ENCODE measurements at regions not wholly inside any gene's neighbourhood (a gene's known extent, or its start where the extent isn't known, plus 50 kb on each side); places are given as distances from the start of the nearest gene placed in this dataset.

DNA sequence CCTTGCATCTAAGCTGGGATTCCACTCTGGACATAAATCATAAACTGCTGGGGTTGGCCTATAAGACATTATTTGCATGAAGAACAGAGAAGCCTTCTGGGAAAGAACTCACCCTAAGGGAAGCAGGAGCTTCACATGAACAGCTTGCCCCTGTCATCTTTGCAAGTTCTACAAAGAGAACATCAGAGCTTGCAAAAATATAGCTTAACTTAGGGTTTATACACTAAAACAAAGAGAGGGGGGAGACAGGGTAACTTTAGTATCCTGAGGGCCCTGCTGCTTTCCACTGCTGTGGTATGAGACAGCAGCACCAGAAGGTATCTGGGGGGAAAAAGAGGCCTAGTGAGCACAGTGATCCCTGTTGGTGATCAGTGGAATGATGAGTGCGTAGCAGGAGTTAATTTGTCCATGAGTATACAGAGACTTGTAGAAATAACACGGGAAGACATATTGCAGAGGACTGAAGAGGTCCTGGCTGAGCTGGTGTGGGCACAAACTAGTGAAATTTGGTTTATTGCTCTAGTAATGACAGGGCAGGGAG, 116.1 kb upstream of the TSC22D1 start:
- H4K5ac ChIP-seq (ENCODE audit: insufficient read length, low read depth, low read length) = no peak overlapping the region
- no peak overlapping the region for H3K56ac ChIP-seq (replicated peaks; ENCODE audit: insufficient read length, low read depth, low read length)
- no peak overlapping the region for H3K18ac ChIP-seq (ENCODE audit: extremely low read depth, low read length)
- H3K79me2 ChIP-seq (ENCODE audit: control insufficient read depth in 1 of 2, insufficient read depth in 2 of 2, low read length in 2 of 2) = no peaks in the 10 kb centered on the region
- H3K4me2 ChIP-seq (ENCODE audit: insufficient read depth in 1 of 2, low read depth in 2 of 2, low read length in 2 of 2) = no peak overlapping the region
- ChIA-PET CTCF (ENCODE audit: partially characterized antibody) (interaction anchor here (0.8 to 1.4 kb wide), 3 partner anchors 10 to 126 kb away, joined by 3 to 4 read pairs (median 3); no protein-coding TSS in a partner anchor), POLR2A (ENCODE audit: partially characterized antibody) (interaction anchor here (1.0 kb wide), 3 partner anchors 32 to 183 kb away, joined by 3 to 5 read pairs (median 3); no protein-coding TSS in a partner anchor)
- no peak overlapping the region for H2BK5ac ChIP-seq (ENCODE audit: low read depth, low read length)
- no peaks in the 10 kb centered on the region for H4K20me1 ChIP-seq (replicated peaks in 1 of 2; ENCODE audit: control insufficient read depth in 1 of 2, insufficient read depth in 2 of 2, low read length in 2 of 2)
- H3K4ac ChIP-seq (replicated peaks; ENCODE audit: insufficient read length, low read depth, low read length) = no peak overlapping the region
- no peak overlapping the region for H2BK15ac ChIP-seq (ENCODE audit: low read length)
- H3K27ac ChIP-seq (ENCODE audit: low read depth, low read length) = no peak overlapping the region
- no peak overlapping the region for H3K14ac ChIP-seq (ENCODE audit: insufficient read length)
- DNase-seq (ENCODE audit: low read depth in 1 of 2, low spot score in 2 of 2) = no peak
- H3K23ac ChIP-seq (ENCODE audit: insufficient read length) = no peak overlapping the region
- no peak overlapping the region for H2AK5ac ChIP-seq (ENCODE audit: low read depth, low read length)
- H4K91ac ChIP-seq (replicated peaks; ENCODE audit: insufficient read length, low read length) = no peak overlapping the region
- H2BK20ac ChIP-seq (ENCODE audit: low read length) = no peak overlapping the region
- H2BK12ac ChIP-seq (ENCODE audit: low read depth, low read length) = no peak overlapping the region
- no peaks in the 10 kb centered on the region for H3K36me3 ChIP-seq (ENCODE audit: control insufficient read depth in 2 of 4, insufficient read depth in 4 of 4, low read length in 3 of 4)
- H3K4me3 ChIP-seq (ENCODE audit: extremely low read depth in 1 of 4, insufficient read depth in 2 of 4, low read depth in 3 of 4, low read length in 4 of 4) = no peak overlapping the region
- H2AFZ ChIP-seq (ENCODE audit: low read length) = no peak overlapping the region
- no peaks in the 10 kb centered on the region for H3K9me3 ChIP-seq (ENCODE audit: insufficient read depth in 2 of 2, low read depth in 1 of 2, low read length in 1 of 2)
- 83% methylated on average over 2 of the region's 2 CpGs; no CpG with 5 or more reads in 1 of the 2 experiments for WGBS, 2 experiments (ENCODE audit: extremely low coverage in 1 of 2, insufficient coverage in 1 of 2, insufficient read length in 1 of 2, insufficient replicate concordance in 2 of 2, low coverage in 1 of 2, low lambda C conversion rate in 2 of 2, missing lambda C conversion rate in 1 of 2)
- H3K23me2 ChIP-seq (ENCODE audit: low read depth, low read length) = 0 out of 2 replicates have a peak, but pooled peaks cover 3% of the 10 kb centered on the region
- TF ChIP-seq RAD21 (IDR thresholded peaks at IDR 0.05 in 1 of 2, conservative IDR thresholded peaks at IDR 0.05 in 1 of 2; ENCODE audit: low read depth in 2 of 2, low read length in 2 of 2) (peak in 1 of 2 experiments; percentile 36; a peak in 2 of 4 replicates), TAF7 (optimal IDR thresholded peaks at IDR 0.05; ENCODE audit: borderline replicate concordance, low read depth, low read length) (peak; percentile 98), CBX8 (IDR thresholded peaks at IDR 0.05; ENCODE audit: borderline replicate concordance, low read depth, low read length) (no peak), POLR2AphosphoS5 (IDR thresholded peaks at IDR 0.05; ENCODE audit: low read depth, low read length) (peak; percentile 88), NRF1 (IDR thresholded peaks at IDR 0.05; ENCODE audit: low read depth, low read length) (no peak), TBP (IDR thresholded peaks at IDR 0.05; ENCODE audit: low read depth, low read length) (peak; percentile 76; the same call in 1 of the 2 replicates), POLR2A (IDR thresholded peaks at IDR 0.05; ENCODE audit: control extremely low read depth in 1 of 2, low read depth in 2 of 2, low read length in 2 of 2) (peak; percentile 65 to 80; a peak in 2 of 3 replicates)
- TF ChIP-seq, protein P1, sequence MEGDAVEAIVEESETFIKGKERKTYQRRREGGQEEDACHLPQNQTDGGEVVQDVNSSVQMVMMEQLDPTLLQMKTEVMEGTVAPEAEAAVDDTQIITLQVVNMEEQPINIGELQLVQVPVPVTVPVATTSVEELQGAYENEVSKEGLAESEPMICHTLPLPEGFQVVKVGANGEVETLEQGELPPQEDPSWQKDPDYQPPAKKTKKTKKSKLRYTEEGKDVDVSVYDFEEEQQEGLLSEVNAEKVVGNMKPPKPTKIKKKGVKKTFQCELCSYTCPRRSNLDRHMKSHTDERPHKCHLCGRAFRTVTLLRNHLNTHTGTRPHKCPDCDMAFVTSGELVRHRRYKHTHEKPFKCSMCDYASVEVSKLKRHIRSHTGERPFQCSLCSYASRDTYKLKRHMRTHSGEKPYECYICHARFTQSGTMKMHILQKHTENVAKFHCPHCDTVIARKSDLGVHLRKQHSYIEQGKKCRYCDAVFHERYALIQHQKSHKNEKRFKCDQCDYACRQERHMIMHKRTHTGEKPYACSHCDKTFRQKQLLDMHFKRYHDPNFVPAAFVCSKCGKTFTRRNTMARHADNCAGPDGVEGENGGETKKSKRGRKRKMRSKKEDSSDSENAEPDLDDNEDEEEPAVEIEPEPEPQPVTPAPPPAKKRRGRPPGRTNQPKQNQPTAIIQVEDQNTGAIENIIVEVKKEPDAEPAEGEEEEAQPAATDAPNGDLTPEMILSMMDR (IDR thresholded peaks at IDR 0.05; ENCODE audit: control extremely low read depth in 1 of 3, insufficient read depth in 1 of 3, low read depth in 1 of 3, low read length in 3 of 3) = peak in 2 of 3 experiments; percentile 10 to 22; a peak in 2 of 4 replicates
- H2BK120ac ChIP-seq (replicated peaks; ENCODE audit: low read depth, low read length) = no peak overlapping the region
- H4K8ac ChIP-seq (ENCODE audit: extremely low read depth, insufficient read depth, low read length) = no peak overlapping the region
- no peak for FAIRE-seq
- H3K9ac ChIP-seq (replicated peaks in 1 of 4; ENCODE audit: extremely low read depth in 1 of 4, low read depth in 3 of 4, low read length in 3 of 4) = no peak overlapping the region
- H3K79me1 ChIP-seq (ENCODE audit: low read depth, low read length) = no peaks in the 10 kb centered on the region
- H3K27me3 ChIP-seq (replicated peaks in 1 of 4; ENCODE audit: control insufficient read depth in 3 of 4, extremely low read depth in 1 of 4, insufficient read depth in 3 of 4, low read length in 3 of 4) = no peaks in the 10 kb centered on the region
- H3K4me1 ChIP-seq (replicated peaks in 1 of 4; ENCODE audit: control insufficient read depth in 3 of 4, insufficient read depth in 4 of 4, low read length in 3 of 4) = no peaks in the 10 kb centered on the region
